ENCODE measurements at regions not wholly inside any gene's neighbourhood (a gene's known extent, or its start where the extent isn't known, plus 50 kb on each side); places are given as distances from the start of the nearest gene placed in this dataset.

GRCh38 chr2:138105358-138105757 lies 141.1 kb downstream of the HNMT start:
- H3K9me3 ChIP-seq (ENCODE audit: control insufficient read depth in 1 of 2, insufficient read depth in 1 of 2, low read length in 2 of 2), result no peaks in the 10 kb centered on the region
- ChIA-PET CTCF (no interaction called here), POLR2A (no interaction called here)
- no peaks in the 10 kb centered on the region for H3K4me1 ChIP-seq (ENCODE audit: insufficient read depth, low read length)
- no peaks in the 10 kb centered on the region for H3K27me3 Mint-ChIP-seq
- no peak for TF ChIP-seq CTCF (IDR thresholded peaks at IDR 0.05)
- intact Hi-C loops (cut with DNase I, micrococcal nuclease), result no loop called here
- DNase-seq (no peak), ATAC-seq (ENCODE audit: poor library complexity) (no peak)
- H3K36me3 ChIP-seq (ENCODE audit: insufficient read depth, low read length), result no peaks in the 10 kb centered on the region
- H3K27me3 ChIP-seq (ENCODE audit: control insufficient read depth in 1 of 2, insufficient read depth in 2 of 2, low read length in 2 of 2), result no peaks in the 10 kb centered on the region
- no peaks in the 10 kb centered on the region for H3K36me3 Mint-ChIP-seq (ENCODE audit: low read depth)
- H3K4me3 Mint-ChIP-seq, result no peak overlapping the region
- H3K4me1 Mint-ChIP-seq (ENCODE audit: low read depth), result no peaks in the 10 kb centered on the region
- peaks cover 2% of the 10 kb centered on the region for H3K9me3 Mint-ChIP-seq
- H3K27ac Mint-ChIP-seq, result no peak overlapping the region
- no peak overlapping the region for H3K4me3 ChIP-seq (ENCODE audit: low read length)
- no peak overlapping the region for H3K27ac ChIP-seq (ENCODE audit: low read depth in 1 of 2, low read length in 2 of 2)

GRCh38 chr2:138106606-138107005 lies 142.3 kb downstream of the HNMT start:
- Histone ChIP-seq H3K9me3 (ENCODE audit: control insufficient read depth in 1 of 2, insufficient read depth in 1 of 2, low read length in 2 of 2) (no peaks in the 10 kb centered on the region), H3K4me3 (ENCODE audit: low read length) (no peak overlapping the region), H3K36me3 (ENCODE audit: insufficient read depth, low read length) (no peaks in the 10 kb centered on the region), H3K27ac (ENCODE audit: low read depth in 1 of 2, low read length in 2 of 2) (no peak overlapping the region), H3K4me1 (ENCODE audit: insufficient read depth, low read length) (no peaks in the 10 kb centered on the region), H3K27me3 (ENCODE audit: control insufficient read depth in 1 of 2, insufficient read depth in 2 of 2, low read length in 2 of 2) (no peaks in the 10 kb centered on the region)
- ATAC-seq (ENCODE audit: poor library complexity), result no peak
- H3K27ac Mint-ChIP-seq, result no peak overlapping the region
- ChIA-PET CTCF (no interaction called here), POLR2A (no interaction called here)
- H3K4me1 Mint-ChIP-seq (ENCODE audit: low read depth), result no peaks in the 10 kb centered on the region
- intact Hi-C loops (cut with DNase I, micrococcal nuclease), result no loop called here
- DNase-seq, result no peak
- H3K4me3 Mint-ChIP-seq, result no peak overlapping the region
- no peak for TF ChIP-seq CTCF (IDR thresholded peaks at IDR 0.05)
- peaks cover 2% of the 10 kb centered on the region for H3K9me3 Mint-ChIP-seq
- H3K36me3 Mint-ChIP-seq (ENCODE audit: low read depth), result no peaks in the 10 kb centered on the region
- no peaks in the 10 kb centered on the region for H3K27me3 Mint-ChIP-seq

- ChIA-PET CTCF (no interaction called here), POLR2A (no interaction called here)
- Histone ChIP-seq H3K36me3 (ENCODE audit: insufficient read depth, low read length) (no peaks in the 10 kb centered on the region), H3K27ac (ENCODE audit: low read depth in 1 of 2, low read length in 2 of 2) (no peak overlapping the region), H3K4me3 (ENCODE audit: low read length) (no peak overlapping the region), H3K27me3 (ENCODE audit: control insufficient read depth in 1 of 2, insufficient read depth in 2 of 2, low read length in 2 of 2) (no peaks in the 10 kb centered on the region), H3K4me1 (ENCODE audit: insufficient read depth, low read length) (no peaks in the 10 kb centered on the region), H3K9me3 (ENCODE audit: control insufficient read depth in 1 of 2, insufficient read depth in 1 of 2, low read length in 2 of 2) (no peaks in the 10 kb centered on the region)
- Mint-ChIP-seq H3K27ac (no peak overlapping the region), H3K4me3 (no peak overlapping the region), H3K4me1 (ENCODE audit: low read depth) (no peaks in the 10 kb centered on the region), H3K36me3 (ENCODE audit: low read depth) (no peaks in the 10 kb centered on the region), H3K9me3 (peaks cover 2% of the 10 kb centered on the region), H3K27me3 (no peaks in the 10 kb centered on the region)
- intact Hi-C loops (cut with DNase I, micrococcal nuclease), result no loop called here
- ATAC-seq (ENCODE audit: poor library complexity) (no peak), DNase-seq (no peak)
- TF ChIP-seq CTCF (IDR thresholded peaks at IDR 0.05), result no peak
Observed at GRCh38 chr2:138107288-138107687, 143.0 kb downstream of the HNMT start.

Data from CD4-positive, alpha-beta T cell (primary cell).